ENCODE measurements at regions not wholly inside any gene's neighbourhood (a gene's known extent, or its start where the extent isn't known, plus 50 kb on each side); places are given as distances from the start of the nearest gene placed in this dataset.

- DNase-seq (ENCODE audit: insufficient read length, low spot score) (no peak), FAIRE-seq (no peak)
- TF ChIP-seq POLR2A (IDR thresholded peaks at IDR 0.05; ENCODE audit: low read depth, low read length) (no peak), POLR2AphosphoS5 (IDR thresholded peaks at IDR 0.05; ENCODE audit: low read depth, low read length) (no peak), SPI1 (IDR thresholded peaks at IDR 0.05; ENCODE audit: low read depth, low read length) (no peak), POU2F2 (IDR thresholded peaks at IDR 0.05; ENCODE audit: low read depth, low read length) (no peak), TAF1 (IDR thresholded peaks at IDR 0.05; ENCODE audit: low read depth, low read length) (no peak), PAX5 (IDR thresholded peaks at IDR 0.05; ENCODE audit: insufficient read depth, low read length, severe bottlenecking) (no peak)
Observed at GRCh38 chr14:22280497-22281316, 308.3 kb downstream of the DAD1 start.

GRCh38 chr14:22276913-22277816, 311.9 kb downstream of the DAD1 start:
- DNase-seq (ENCODE audit: insufficient read length, low spot score) (no peak), FAIRE-seq (no peak)
- TF ChIP-seq TAF1 (IDR thresholded peaks at IDR 0.05; ENCODE audit: low read depth, low read length) (no peak), POLR2AphosphoS5 (IDR thresholded peaks at IDR 0.05; ENCODE audit: low read depth, low read length) (no peak), SPI1 (IDR thresholded peaks at IDR 0.05; ENCODE audit: low read depth, low read length) (no peak), POU2F2 (IDR thresholded peaks at IDR 0.05; ENCODE audit: low read depth, low read length) (no peak)

GRCh38 chr14:22271838-22272799, 316.9 kb downstream of the DAD1 start:
- no peak for TF ChIP-seq PAX5 (IDR thresholded peaks at IDR 0.05; ENCODE audit: insufficient read depth, low read length, severe bottlenecking)
- no peak for TF ChIP-seq POLR2AphosphoS5 (IDR thresholded peaks at IDR 0.05; ENCODE audit: low read depth, low read length)
- no peak for TF ChIP-seq POU2F2 (IDR thresholded peaks at IDR 0.05; ENCODE audit: low read depth, low read length)
- no peak for TF ChIP-seq SPI1 (IDR thresholded peaks at IDR 0.05; ENCODE audit: low read depth, low read length)
- TF ChIP-seq TAF1 (IDR thresholded peaks at IDR 0.05; ENCODE audit: low read depth, low read length), result no peak
- no peak for TF ChIP-seq POLR2A (IDR thresholded peaks at IDR 0.05; ENCODE audit: low read depth, low read length)
- FAIRE-seq, result no peak
- DNase-seq (ENCODE audit: insufficient read length, low spot score), result no peak

- FAIRE-seq (no peak), DNase-seq (ENCODE audit: insufficient read length, low spot score) (no peak)
- TF ChIP-seq POLR2AphosphoS5 (IDR thresholded peaks at IDR 0.05; ENCODE audit: low read depth, low read length), result no peak
- TF ChIP-seq TAF1 (IDR thresholded peaks at IDR 0.05; ENCODE audit: low read depth, low read length), result no peak
- TF ChIP-seq POLR2A (IDR thresholded peaks at IDR 0.05; ENCODE audit: low read depth, low read length), result no peak
- TF ChIP-seq PAX5 (IDR thresholded peaks at IDR 0.05; ENCODE audit: insufficient read depth, low read length, severe bottlenecking), result no peak
- no peak for TF ChIP-seq POU2F2 (IDR thresholded peaks at IDR 0.05; ENCODE audit: low read depth, low read length)
- no peak for TF ChIP-seq SPI1 (IDR thresholded peaks at IDR 0.05; ENCODE audit: low read depth, low read length)
Observed at GRCh38 chr14:22268875-22269274, 320.1 kb downstream of the DAD1 start.

- FAIRE-seq (no peak), DNase-seq (ENCODE audit: insufficient read length, low spot score) (no peak)
- TF ChIP-seq TAF1 (IDR thresholded peaks at IDR 0.05; ENCODE audit: low read depth, low read length) (no peak), SPI1 (IDR thresholded peaks at IDR 0.05; ENCODE audit: low read depth, low read length) (no peak), POU2F2 (IDR thresholded peaks at IDR 0.05; ENCODE audit: low read depth, low read length) (no peak), POLR2AphosphoS5 (IDR thresholded peaks at IDR 0.05; ENCODE audit: low read depth, low read length) (no peak), POLR2A (IDR thresholded peaks at IDR 0.05; ENCODE audit: low read depth, low read length) (no peak), PAX5 (IDR thresholded peaks at IDR 0.05; ENCODE audit: insufficient read depth, low read length, severe bottlenecking) (no peak)
Observed at GRCh38 chr14:22266683-22267082, 322.3 kb downstream of the DAD1 start.

GRCh38 chr14:22266142-22266442, 322.9 kb downstream of the DAD1 start:
- TF ChIP-seq POU2F2 (IDR thresholded peaks at IDR 0.05; ENCODE audit: low read depth, low read length) (no peak), SPI1 (IDR thresholded peaks at IDR 0.05; ENCODE audit: low read depth, low read length) (no peak), POLR2A (IDR thresholded peaks at IDR 0.05; ENCODE audit: low read depth, low read length) (no peak), TAF1 (IDR thresholded peaks at IDR 0.05; ENCODE audit: low read depth, low read length) (no peak), PAX5 (IDR thresholded peaks at IDR 0.05; ENCODE audit: insufficient read depth, low read length, severe bottlenecking) (no peak), POLR2AphosphoS5 (IDR thresholded peaks at IDR 0.05; ENCODE audit: low read depth, low read length) (no peak)
- FAIRE-seq (no peak), DNase-seq (ENCODE audit: insufficient read length, low spot score) (no peak)

GRCh38 chr14:22265319-22266141, 323.5 kb downstream of the DAD1 start:
- TF ChIP-seq POLR2A (IDR thresholded peaks at IDR 0.05; ENCODE audit: low read depth, low read length) (no peak), TAF1 (IDR thresholded peaks at IDR 0.05; ENCODE audit: low read depth, low read length) (no peak)
- FAIRE-seq, result no peak
- no peak for DNase-seq (ENCODE audit: insufficient read length, low spot score)

GRCh38 chr14:22264759-22265158, 324.3 kb downstream of the DAD1 start:
- TF ChIP-seq POLR2A (IDR thresholded peaks at IDR 0.05; ENCODE audit: low read depth, low read length) (no peak), PAX5 (IDR thresholded peaks at IDR 0.05; ENCODE audit: insufficient read depth, low read length, severe bottlenecking) (no peak), TAF1 (IDR thresholded peaks at IDR 0.05; ENCODE audit: low read depth, low read length) (no peak), POU2F2 (IDR thresholded peaks at IDR 0.05; ENCODE audit: low read depth, low read length) (no peak)
- peak; percentile 41 for FAIRE-seq

More at GRCh38 chr14:22264759-22265158, 324.3 kb downstream of the DAD1 start:
- DNase-seq (ENCODE audit: insufficient read length, low spot score), result no peak
